HG03342 (cell line): ENCODE measurements at regions not wholly inside any gene's neighbourhood (a gene's known extent, or its start where the extent isn't known, plus 50 kb on each side); places are given as distances from the start of the nearest gene placed in this dataset.

Experiments
- ATAC-seq: cut with Tn5 transposase; IDR thresholded peaks from one replicate; pipeline ENCODE4 v1.9.1; 2021; ENCODE audit warnings: mild to moderate bottlenecking, moderate library complexity; ENCODE audit not compliant: unreplicated experiment

- ATAC-seq, result no peak
Observed at GRCh38 chr1:98333936-98334335, 327.6 kb upstream of the SNX7 start.

GRCh38 chr1:98333406-98333805, 328.1 kb upstream of the SNX7 start:
- no peak for ATAC-seq

GRCh38 chr1:98331718-98332311, 329.7 kb upstream of the SNX7 start:
- no peak for ATAC-seq

GRCh38 chr1:98331243-98331642, 330.3 kb upstream of the SNX7 start:
- no peak for ATAC-seq

- ATAC-seq, result no peak
Observed at GRCh38 chr1:98330224-98330623, 331.3 kb upstream of the SNX7 start.

GRCh38 chr1:98328855-98329254, 332.7 kb upstream of the SNX7 start:
- no peak for ATAC-seq

GRCh38 chr1:98327220-98327861, 334.2 kb upstream of the SNX7 start:
- ATAC-seq, result no peak

GRCh38 chr1:98325646-98326440, 335.7 kb upstream of the SNX7 start:
- ATAC-seq, result no peak

- ATAC-seq, result no peak
Observed at GRCh38 chr1:98323906-98324358, 337.6 kb upstream of the SNX7 start.

- no peak for ATAC-seq
Observed at GRCh38 chr1:98323388-98323787, 338.1 kb upstream of the SNX7 start.

GRCh38 chr1:98322966-98323365, 338.6 kb upstream of the SNX7 start:
- ATAC-seq, result no peak

- no peak for ATAC-seq
Observed at GRCh38 chr1:98322086-98322485, 339.4 kb upstream of the SNX7 start.

- ATAC-seq, result no peak
Observed at GRCh38 chr1:98321191-98321590, 340.3 kb upstream of the SNX7 start.

- no peak for ATAC-seq
Observed at GRCh38 chr1:98316286-98316905, 345.1 kb upstream of the SNX7 start.

GRCh38 chr1:98315309-98315708, 346.2 kb upstream of the SNX7 start:
- no peak for ATAC-seq

- no peak for ATAC-seq
Observed at GRCh38 chr1:98314601-98315000, 346.9 kb upstream of the SNX7 start.

GRCh38 chr1:98306517-98307089, 354.9 kb upstream of the SNX7 start:
- no peak for ATAC-seq

- ATAC-seq, result no peak
Observed at GRCh38 chr1:98305362-98305761, 356.2 kb upstream of the SNX7 start.

- no peak for ATAC-seq
Observed at GRCh38 chr1:98304888-98305287, 356.6 kb upstream of the SNX7 start.

GRCh38 chr1:98299861-98300260, 361.7 kb upstream of the SNX7 start:
- no peak for ATAC-seq

- ATAC-seq, result no peak
Observed at GRCh38 chr1:98299313-98299712, 362.2 kb upstream of the SNX7 start.
